ENCODE measurements at regions not wholly inside any gene's neighbourhood (a gene's known extent, or its start where the extent isn't known, plus 50 kb on each side); places are given as distances from the start of the nearest gene placed in this dataset.

- H3K9me3 ChIP-seq (ENCODE audit: low read length): no peaks in the 10 kb centered on the region
- no peaks in the 10 kb centered on the region for H3K79me2 ChIP-seq (ENCODE audit: insufficient read depth, low read length)
- H3K9me2 ChIP-seq (ENCODE audit: low read depth, low read length): no peaks in the 10 kb centered on the region
- H3K4me2 ChIP-seq (ENCODE audit: low read length): no peak overlapping the region
- no peaks in the 10 kb centered on the region for H3F3A ChIP-seq (ENCODE audit: insufficient read depth, low read length)
- no peak for TF ChIP-seq EZH2 (IDR thresholded peaks at IDR 0.05; ENCODE audit: borderline replicate concordance, low read length)
- no peak for TF ChIP-seq CTCF (IDR thresholded peaks at IDR 0.05; ENCODE audit: low read length)
- H3K27me3 ChIP-seq (ENCODE audit: insufficient read depth, low read length): 0 out of 2 replicates have a peak, but pooled peaks cover 3% of the 10 kb centered on the region
- no peak overlapping the region for H3K27ac ChIP-seq (ENCODE audit: low read depth, low read length, poor library complexity, severe bottlenecking)
- no peaks in the 10 kb centered on the region for H3K4me1 ChIP-seq (ENCODE audit: insufficient read depth, low read length, severe bottlenecking)
- no peaks in the 10 kb centered on the region for H4K20me1 ChIP-seq (ENCODE audit: insufficient read depth, low read length)
- H3K9ac ChIP-seq (ENCODE audit: low read length): no peak overlapping the region
- no peak overlapping the region for H3K4me3 ChIP-seq (ENCODE audit: low read depth, low read length, poor library complexity, severe bottlenecking)
- no peak overlapping the region for H2AFZ ChIP-seq (ENCODE audit: low read length)
- H3K36me3 ChIP-seq (ENCODE audit: insufficient read depth, low read length): no peaks in the 10 kb centered on the region
These were observed 303.2 kb downstream of the MYCN start for GRCh38 chr2:16243411-16243996.

- TF ChIP-seq EZH2 (IDR thresholded peaks at IDR 0.05; ENCODE audit: borderline replicate concordance, low read length) (no peak), CTCF (IDR thresholded peaks at IDR 0.05; ENCODE audit: low read length) (no peak)
- Histone ChIP-seq H3K9ac (ENCODE audit: low read length) (no peak overlapping the region), H3K9me3 (ENCODE audit: low read length) (no peaks in the 10 kb centered on the region), H3F3A (ENCODE audit: insufficient read depth, low read length) (no peaks in the 10 kb centered on the region), H3K36me3 (ENCODE audit: insufficient read depth, low read length) (no peaks in the 10 kb centered on the region), H2AFZ (ENCODE audit: low read length) (no peak overlapping the region), H3K4me2 (ENCODE audit: low read length) (no peak overlapping the region), H3K4me3 (ENCODE audit: low read depth, low read length, poor library complexity, severe bottlenecking) (no peak overlapping the region), H3K4me1 (ENCODE audit: insufficient read depth, low read length, severe bottlenecking) (no peaks in the 10 kb centered on the region), H3K79me2 (ENCODE audit: insufficient read depth, low read length) (no peaks in the 10 kb centered on the region), H3K27me3 (ENCODE audit: insufficient read depth, low read length) (0 out of 2 replicates have a peak, but pooled peaks cover 3% of the 10 kb centered on the region), H3K9me2 (ENCODE audit: low read depth, low read length) (no peaks in the 10 kb centered on the region), H3K27ac (ENCODE audit: low read depth, low read length, poor library complexity, severe bottlenecking) (no peak overlapping the region), H4K20me1 (ENCODE audit: insufficient read depth, low read length) (no peaks in the 10 kb centered on the region)
These were observed 302.6 kb downstream of the MYCN start for GRCh38 chr2:16242906-16243305.

- Histone ChIP-seq H3K4me3 (ENCODE audit: low read depth, low read length, poor library complexity, severe bottlenecking) (no peak overlapping the region), H2AFZ (ENCODE audit: low read length) (no peak overlapping the region), H3K9ac (ENCODE audit: low read length) (no peak overlapping the region), H3K9me2 (ENCODE audit: low read depth, low read length) (no peaks in the 10 kb centered on the region), H3K4me2 (ENCODE audit: low read length) (no peak overlapping the region), H3K27ac (ENCODE audit: low read depth, low read length, poor library complexity, severe bottlenecking) (no peak overlapping the region), H3F3A (ENCODE audit: insufficient read depth, low read length) (no peaks in the 10 kb centered on the region), H3K79me2 (ENCODE audit: insufficient read depth, low read length) (no peaks in the 10 kb centered on the region), H3K27me3 (ENCODE audit: insufficient read depth, low read length) (0 out of 2 replicates have a peak, but pooled peaks cover 3% of the 10 kb centered on the region), H4K20me1 (ENCODE audit: insufficient read depth, low read length) (no peaks in the 10 kb centered on the region), H3K36me3 (ENCODE audit: insufficient read depth, low read length) (no peaks in the 10 kb centered on the region), H3K4me1 (ENCODE audit: insufficient read depth, low read length, severe bottlenecking) (no peaks in the 10 kb centered on the region), H3K9me3 (ENCODE audit: low read length) (no peaks in the 10 kb centered on the region)
- TF ChIP-seq EZH2 (IDR thresholded peaks at IDR 0.05; ENCODE audit: borderline replicate concordance, low read length) (no peak), CTCF (IDR thresholded peaks at IDR 0.05; ENCODE audit: low read length) (no peak)
These were observed 301.1 kb downstream of the MYCN start for GRCh38 chr2:16241166-16242160.
